Loucy (cell line): ENCODE measurements at regions not wholly inside any gene's neighbourhood (a gene's known extent, or its start where the extent isn't known, plus 50 kb on each side); places are given as distances from the start of the nearest gene placed in this dataset.

Source experiments
- H2AFZ ChIP-seq: fragments of 200-600 bp; sonication (generic); 2 replicates; pipeline ENCODE4 v1.6.0; 2016; ENCODE audit warnings: antibody characterized with exemption, mild to moderate bottlenecking, low read length, moderate library complexity
- H3F3A ChIP-seq: fragments of 200-600 bp; 2 replicates; pipeline ENCODE4 v1.6.0; 2016; ENCODE audit warnings: antibody characterized with exemption, low read depth, mild to moderate bottlenecking
- H3K27me3 ChIP-seq: fragments of 200-600 bp; sonication (generic); 2 replicates; pipeline ENCODE4 v1.6.1; 2014; ENCODE audit warnings: low read length, mild to moderate bottlenecking; ENCODE audit not compliant: insufficient read depth, poor library complexity, severe bottlenecking
- H3K36me3 ChIP-seq: fragments of 200-600 bp; sonication (generic); 2 replicates; pipeline ENCODE4 v1.6.1; 2016; ENCODE audit warnings: low read length; ENCODE audit not compliant: insufficient read depth
- H3K4me1 ChIP-seq: fragments of 200-600 bp; sonication (generic); 2 replicates; pipeline ENCODE4 v1.5.1; 2014; ENCODE audit warnings: low read length, mild to moderate bottlenecking; ENCODE audit not compliant: insufficient read depth, poor library complexity, severe bottlenecking
- H3K4me2 ChIP-seq: fragments of 200-600 bp; sonication (generic); 2 replicates; pipeline ENCODE4 v1.6.0; 2014; ENCODE audit warnings: antibody characterized with exemption, low read length, low read depth, mild to moderate bottlenecking; ENCODE audit not compliant: poor library complexity, severe bottlenecking
- H3K4me3 ChIP-seq: fragments of 200-600 bp; sonication (generic); 2 replicates; pipeline ENCODE4 v1.5.1; 2014; ENCODE audit warnings: low read length, mild to moderate bottlenecking, mixed read lengths; ENCODE audit not compliant: poor library complexity, severe bottlenecking
- H3K79me2 ChIP-seq: fragments of 200-600 bp; sonication (generic); 2 replicates; pipeline ENCODE4 v1.6.1; 2014; ENCODE audit warnings: low read length; ENCODE audit not compliant: insufficient read depth
- H3K9ac ChIP-seq: fragments of 200-600 bp; sonication (generic); 2 replicates; pipeline ENCODE4 v1.6.0; 2014; ENCODE audit warnings: mild to moderate bottlenecking, low read depth, low read length, moderate library complexity; ENCODE audit not compliant: poor library complexity, severe bottlenecking
- H3K9me2 ChIP-seq: fragments of 200-600 bp; sonication (generic); replicated peaks from 2 replicates; pipeline ENCODE4 v1.6.1; 2016; ENCODE audit warnings: low read depth, low read length, mixed read lengths
- H3K9me3 ChIP-seq: fragments of 200-600 bp; sonication (generic); 2 replicates; pipeline ENCODE4 v1.6.1; 2014; ENCODE audit warnings: mild to moderate bottlenecking, antibody characterized with exemption, low read length, low read depth; ENCODE audit not compliant: insufficient read depth
- H4K20me1 ChIP-seq: fragments of 200-600 bp; sonication (generic); 2 replicates; pipeline ENCODE4 v1.6.0; 2014; ENCODE audit warnings: antibody characterized with exemption, low read length, mild to moderate bottlenecking; ENCODE audit not compliant: insufficient read depth, poor library complexity, severe bottlenecking
- CTCF ChIP-seq: fragments of 200-600 bp; sonication (generic); conservative IDR thresholded peaks from 2 replicates; pipeline ENCODE4 v1.5.1; 2014; ENCODE audit warnings: mild to moderate bottlenecking, antibody characterized with exemption, low read length
- EZH2phosphoT487 ChIP-seq: fragments of 200-600 bp; IDR thresholded peaks from 2 replicates; pipeline ENCODE4 v1.6.1; 2018; ENCODE audit warnings: antibody characterized with exemption, mild to moderate bottlenecking, moderate library complexity, borderline replicate concordance

DNA sequence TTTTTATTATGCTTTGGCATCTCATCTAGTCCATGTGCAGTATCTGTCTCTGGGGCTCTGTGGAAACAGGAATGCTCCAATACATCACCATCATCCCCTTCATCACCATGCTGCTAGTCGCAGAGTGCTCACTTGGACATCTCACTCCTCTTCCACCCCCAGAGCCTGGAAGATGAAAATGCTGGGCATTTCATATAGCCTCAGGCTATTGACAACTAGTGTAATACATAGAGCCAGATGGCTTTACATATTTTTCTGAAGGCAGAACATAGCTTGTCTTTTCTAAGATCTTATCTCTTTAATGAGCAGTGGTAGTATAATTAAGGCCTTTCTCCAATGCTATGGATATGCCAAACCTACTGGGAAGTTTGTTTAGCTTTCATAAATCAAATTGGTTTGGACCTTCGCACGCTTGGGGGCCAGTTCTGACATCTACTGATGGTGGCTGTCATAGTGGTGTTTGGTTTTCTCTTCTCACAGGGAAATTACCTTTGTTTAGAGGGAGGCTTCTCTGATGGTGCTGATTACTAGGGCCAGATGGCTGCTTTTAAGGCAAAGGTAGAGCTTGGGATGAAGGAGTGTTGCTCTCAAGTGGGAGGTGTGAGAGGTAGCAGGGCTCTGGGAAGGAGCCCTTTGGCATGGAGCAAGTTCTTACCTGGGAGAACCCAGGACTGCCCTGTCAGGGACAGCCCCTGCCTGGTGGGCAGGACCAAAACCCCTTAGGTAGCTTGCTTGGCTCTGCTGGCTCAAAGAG lies 63.1 kb upstream of the CXCL14 start:
- no peaks in the 10 kb centered on the region for H3K27me3 ChIP-seq
- no peak overlapping the region for H3K9ac ChIP-seq
- no peaks in the 10 kb centered on the region for H3K36me3 ChIP-seq
- H3K4me1 ChIP-seq, result no peaks in the 10 kb centered on the region
- no peaks in the 10 kb centered on the region for H3K9me3 ChIP-seq
- H3K4me2 ChIP-seq, result no peak overlapping the region
- H3K9me2 ChIP-seq, result no peaks in the 10 kb centered on the region
- no peaks in the 10 kb centered on the region for H4K20me1 ChIP-seq
- H2AFZ ChIP-seq, result no peak overlapping the region
- no peak overlapping the region for H3K4me3 ChIP-seq
- H3F3A ChIP-seq, result no peaks in the 10 kb centered on the region
- no peaks in the 10 kb centered on the region for H3K79me2 ChIP-seq
- no peak for TF ChIP-seq CTCF

DNA sequence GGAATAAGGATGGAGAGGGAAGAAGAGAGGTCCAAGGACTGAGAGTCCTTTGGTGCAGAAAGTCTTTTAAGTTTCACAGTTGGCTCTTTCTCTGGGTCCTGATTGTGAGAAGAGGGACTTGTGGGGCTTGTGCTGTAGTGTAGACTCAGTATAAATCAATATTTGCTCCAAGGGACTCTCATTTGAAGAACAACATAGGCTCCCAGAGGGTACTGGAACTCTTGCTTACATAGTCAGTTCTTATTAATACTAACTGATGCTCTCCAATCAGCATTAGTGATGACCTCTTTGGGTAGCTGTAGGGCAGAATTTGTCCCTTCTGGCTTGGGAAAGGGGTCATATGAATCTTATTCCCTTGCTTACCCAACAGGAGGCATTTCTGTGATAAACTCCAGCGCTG lies 62.5 kb upstream of the CXCL14 start:
- H3K9ac ChIP-seq, result no peak overlapping the region
- no peaks in the 10 kb centered on the region for H3K79me2 ChIP-seq
- no peaks in the 10 kb centered on the region for H3F3A ChIP-seq
- H3K9me3 ChIP-seq, result no peaks in the 10 kb centered on the region
- H3K9me2 ChIP-seq, result no peaks in the 10 kb centered on the region
- no peak overlapping the region for H3K4me2 ChIP-seq
- H2AFZ ChIP-seq, result no peak overlapping the region
- H3K4me1 ChIP-seq, result no peaks in the 10 kb centered on the region
- no peak overlapping the region for H3K4me3 ChIP-seq
- H4K20me1 ChIP-seq, result no peaks in the 10 kb centered on the region
- no peaks in the 10 kb centered on the region for H3K27me3 ChIP-seq
- no peak for TF ChIP-seq EZH2phosphoT487
- no peak for TF ChIP-seq CTCF
- H3K36me3 ChIP-seq, result no peaks in the 10 kb centered on the region

DNA sequence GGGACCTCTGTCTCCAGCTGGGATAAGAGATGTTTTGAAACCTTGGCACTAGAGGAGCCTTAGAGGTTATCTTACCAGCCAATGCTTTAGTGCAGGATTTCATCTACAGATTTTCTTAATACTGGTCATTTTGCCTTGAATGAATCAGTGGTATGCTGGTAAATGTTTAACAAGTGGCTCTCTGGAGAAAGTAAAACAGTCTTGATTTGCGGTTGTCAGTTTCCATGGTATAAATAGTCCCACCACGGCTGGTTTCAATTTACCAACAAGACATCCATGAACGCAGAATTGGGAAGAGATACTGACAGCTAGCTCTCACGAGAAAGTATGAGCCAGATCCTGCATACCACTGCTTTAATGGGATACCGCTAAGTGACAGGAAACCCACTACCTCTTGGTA lies 56.7 kb upstream of the CXCL14 start:
- Histone ChIP-seq H3K4me2 (no peak overlapping the region), H4K20me1 (no peaks in the 10 kb centered on the region), H3K9me2 (no peaks in the 10 kb centered on the region), H3K4me1 (no peaks in the 10 kb centered on the region), H3K36me3 (no peaks in the 10 kb centered on the region), H3K9me3 (no peaks in the 10 kb centered on the region), H3K27me3 (no peaks in the 10 kb centered on the region), H3K9ac (no peak overlapping the region), H3K79me2 (no peaks in the 10 kb centered on the region), H3K4me3 (no peak overlapping the region), H2AFZ (no peak overlapping the region), H3F3A (no peaks in the 10 kb centered on the region)
- no peak for TF ChIP-seq EZH2phosphoT487
- TF ChIP-seq CTCF, result no peak
